8988T (cell line): ENCODE measurements at regions not wholly inside any gene's neighbourhood (a gene's known extent, or its start where the extent isn't known, plus 50 kb on each side); places are given as distances from the start of the nearest gene placed in this dataset.
"Not testable (repeated sequence)": the region's sequence is repeated elsewhere in the genome, so short reads cannot be mapped to it uniquely, and the experiment has no call there.

Experiments
- DNase-seq: peaks from one replicate; pipeline ENCODE4 v3.0.0; 2011

DNA sequence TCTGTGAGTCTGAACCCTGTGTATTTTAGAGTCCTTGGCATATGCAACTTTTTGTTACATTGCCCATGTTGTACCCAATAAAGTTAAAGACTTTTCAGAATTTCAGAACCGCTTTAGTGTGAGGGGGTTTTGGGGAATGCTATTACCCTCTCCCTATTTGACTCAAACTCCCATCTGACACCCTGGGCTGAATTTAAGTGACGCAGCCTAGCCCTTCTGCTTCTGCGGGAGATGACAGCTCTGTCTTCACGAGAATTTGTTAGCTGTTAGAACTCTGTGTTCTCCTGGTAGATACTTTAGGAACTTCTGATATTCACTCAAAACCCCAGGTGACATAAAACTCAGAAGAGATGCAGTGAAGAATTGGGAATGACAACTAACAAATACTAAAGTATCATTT is 500.6 kb upstream of the ID4 start:
- DNase-seq = no peak

DNA sequence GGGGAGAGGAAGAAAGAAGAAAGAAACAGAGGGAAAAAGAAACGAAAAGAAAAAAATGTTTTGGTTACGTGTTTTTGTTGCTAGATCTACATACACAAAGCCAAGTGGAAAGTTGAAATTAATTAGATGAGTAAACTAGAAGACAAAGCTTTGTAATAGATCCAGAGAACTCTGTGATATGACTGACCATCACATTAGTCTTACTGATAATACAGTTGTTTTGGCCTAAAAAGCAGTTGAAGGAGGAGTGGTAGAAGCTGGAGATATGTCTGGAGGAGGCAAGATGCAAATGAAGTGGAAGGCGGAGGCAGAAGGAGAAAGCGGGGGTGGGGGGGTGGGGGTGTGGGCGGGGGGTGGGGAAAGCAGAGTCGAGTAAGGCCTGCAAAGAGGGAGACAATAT is 500.1 kb upstream of the ID4 start:
- no peak for DNase-seq

DNA sequence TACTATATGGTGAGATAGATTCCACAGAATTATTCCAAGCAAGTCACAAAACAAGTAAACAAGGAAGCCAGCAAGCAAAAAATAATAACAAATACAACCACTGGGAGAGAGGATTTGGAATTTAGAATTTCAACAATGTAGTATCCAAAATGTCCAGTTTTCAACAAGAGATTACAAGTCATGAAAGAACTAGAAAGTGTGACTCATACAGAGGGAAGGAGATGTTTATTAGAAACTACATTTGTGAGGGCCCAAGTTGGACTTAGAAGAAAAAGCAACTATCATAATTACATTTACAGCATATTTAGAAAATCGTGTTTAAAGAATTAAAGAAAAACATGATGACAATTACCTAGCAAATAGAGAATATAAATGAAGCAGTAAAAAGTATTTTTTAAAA is 494.6 kb upstream of the ID4 start:
- no peak for DNase-seq

DNA sequence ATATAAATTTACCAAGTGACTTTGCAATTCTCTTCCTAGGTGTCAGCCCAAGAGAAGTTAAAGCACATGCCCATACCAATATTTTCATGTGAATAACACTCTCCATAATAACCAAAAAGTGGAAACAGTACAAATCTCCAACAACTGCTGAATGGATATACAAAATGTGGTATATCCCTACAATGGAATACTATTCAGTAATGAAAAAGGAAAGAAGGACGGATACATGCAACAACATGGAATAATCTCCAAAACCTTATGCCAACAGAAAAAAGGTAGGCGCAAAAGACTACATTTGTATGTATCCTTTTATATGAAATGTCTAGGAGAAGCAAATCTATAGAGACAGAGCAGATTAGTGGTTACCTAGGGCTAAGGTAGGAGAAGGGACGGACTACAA is 487.7 kb upstream of the ID4 start:
- DNase-seq = no peak

DNA sequence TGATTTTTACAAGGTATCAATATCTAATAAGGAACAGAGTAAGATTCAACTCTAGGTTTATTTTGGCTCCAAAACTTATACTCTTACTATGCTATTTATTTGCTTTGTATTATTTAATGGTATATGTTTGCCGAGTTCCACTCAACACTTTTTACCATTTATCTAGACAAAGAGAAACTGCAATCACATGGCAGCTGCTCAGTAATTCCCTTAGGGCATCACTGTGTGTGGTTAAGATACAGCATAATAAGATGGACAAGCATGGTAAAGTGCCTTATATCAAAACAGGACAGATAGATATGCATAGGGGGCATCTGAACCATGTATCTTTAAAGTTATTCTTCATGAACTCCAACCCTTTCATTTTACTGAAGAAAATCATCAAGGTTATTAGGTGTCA is 483.0 kb upstream of the ID4 start:
- DNase-seq = no peak

DNA sequence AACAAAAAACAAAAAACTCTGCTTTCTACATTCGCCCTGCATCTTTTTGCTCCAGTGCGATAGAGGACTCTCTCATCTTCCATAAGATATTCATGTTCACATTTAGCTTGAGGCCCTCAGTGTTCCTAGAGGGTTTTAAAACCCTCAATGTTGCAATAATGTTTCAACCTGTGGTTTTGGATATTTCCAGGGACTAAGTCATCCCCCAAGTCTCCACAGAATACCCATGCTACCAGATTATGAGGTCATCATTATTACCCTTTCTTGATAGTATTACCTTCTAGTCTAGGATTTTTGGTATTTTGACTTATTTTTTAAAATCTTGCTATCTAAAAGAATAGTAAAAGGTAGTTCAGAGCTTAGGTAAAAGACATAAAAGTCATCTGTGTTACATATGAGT is 480.5 kb upstream of the ID4 start:
- DNase-seq = no peak

DNA sequence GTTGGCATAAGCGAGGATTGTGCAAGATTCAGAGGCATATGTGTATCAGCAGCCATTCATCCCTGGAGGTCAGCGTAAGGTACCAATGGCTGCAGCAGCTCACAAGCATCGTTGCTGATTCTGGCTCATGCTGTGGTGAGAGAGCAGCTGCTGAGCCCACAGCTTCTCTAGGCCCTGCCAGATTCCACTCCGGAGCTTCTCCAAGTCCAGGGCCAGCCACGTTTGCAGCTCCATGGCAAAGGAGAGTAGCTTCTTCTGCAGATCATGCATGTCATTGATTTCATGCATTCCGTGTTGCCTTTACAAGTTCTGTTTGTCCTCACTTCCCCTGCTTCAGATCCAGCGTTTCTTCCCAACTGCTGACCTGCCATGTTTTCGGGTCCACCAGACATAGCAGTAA is 474.8 kb upstream of the ID4 start:
- no peak for DNase-seq

DNA sequence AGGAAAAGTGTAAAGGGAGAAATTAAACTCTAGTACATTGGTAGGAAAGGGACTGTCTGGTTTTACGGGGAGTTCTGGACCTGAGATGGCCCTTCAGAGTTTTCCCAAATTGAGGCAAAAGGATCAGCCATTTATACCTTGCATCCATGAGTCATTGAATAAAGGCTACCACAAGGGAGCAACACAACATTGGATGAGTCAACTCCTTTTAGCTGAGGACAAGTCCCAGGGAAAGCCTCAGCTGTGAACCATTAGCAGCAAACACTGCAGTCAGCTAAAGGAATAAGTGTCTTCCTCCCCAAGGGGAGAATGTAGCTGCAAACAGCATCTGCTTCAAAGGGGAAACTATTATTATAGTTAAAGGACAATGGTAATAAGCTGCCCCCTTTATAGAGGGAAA is 468.7 kb upstream of the ID4 start:
- no peak for DNase-seq

DNA sequence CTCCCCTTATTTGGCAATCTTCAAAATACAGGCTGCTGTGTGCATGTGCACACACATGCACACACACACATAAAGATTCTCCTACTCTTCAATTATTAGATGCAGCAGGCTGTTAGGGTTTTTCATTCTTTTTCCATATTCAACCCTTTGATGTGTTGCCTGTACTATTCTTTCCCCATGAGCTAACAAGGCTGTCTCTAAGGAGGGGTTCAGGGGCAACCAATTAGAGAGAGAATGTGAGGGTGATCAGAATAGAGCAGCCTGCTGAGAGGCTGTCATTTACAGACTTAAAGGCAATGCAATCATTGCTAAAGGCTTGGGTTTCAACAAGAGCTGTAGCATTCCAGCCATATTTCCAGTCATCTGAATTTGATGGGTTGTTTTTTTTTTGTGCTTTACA is 467.4 kb upstream of the ID4 start:
- no peak for DNase-seq

DNA sequence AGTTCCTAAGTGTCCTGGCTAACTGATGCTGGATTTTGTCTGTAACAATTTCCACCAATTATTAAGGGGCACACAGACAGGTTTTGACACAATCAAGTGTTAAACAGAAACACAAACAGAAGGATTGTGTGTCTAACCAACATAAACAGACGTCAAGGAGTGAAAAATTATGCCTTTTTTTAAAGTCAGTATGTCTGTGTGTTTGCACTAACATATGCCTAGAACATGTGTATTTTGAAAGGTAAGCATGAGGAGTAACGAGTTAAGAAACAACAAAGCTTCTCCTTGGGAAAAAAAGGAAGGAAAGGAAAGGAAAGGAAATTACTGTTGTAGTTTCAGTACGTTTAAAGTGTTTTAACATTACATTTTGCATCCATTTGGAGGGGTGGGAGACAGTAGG is 466.3 kb upstream of the ID4 start:
- DNase-seq = no peak

DNA sequence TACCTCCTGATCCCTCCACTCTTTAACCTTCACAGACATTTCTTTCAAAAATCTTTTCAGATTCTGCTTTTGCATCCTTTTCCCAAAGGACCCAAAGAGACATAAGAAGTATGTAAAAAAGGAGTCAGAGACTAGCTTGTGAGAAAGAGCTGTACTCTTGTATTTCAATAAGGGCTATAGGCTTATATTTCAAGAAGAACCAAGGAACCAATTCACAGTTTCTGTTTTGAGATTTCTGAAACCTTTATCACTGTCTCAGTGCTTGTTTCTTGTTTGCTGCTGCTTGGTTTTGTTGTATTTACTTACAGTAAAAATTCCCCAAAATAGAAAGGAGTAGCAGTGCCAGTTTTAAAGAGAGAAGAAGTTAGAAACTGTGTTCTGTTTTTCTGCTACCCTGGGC is 461.6 kb upstream of the ID4 start:
- no peak for DNase-seq

DNA sequence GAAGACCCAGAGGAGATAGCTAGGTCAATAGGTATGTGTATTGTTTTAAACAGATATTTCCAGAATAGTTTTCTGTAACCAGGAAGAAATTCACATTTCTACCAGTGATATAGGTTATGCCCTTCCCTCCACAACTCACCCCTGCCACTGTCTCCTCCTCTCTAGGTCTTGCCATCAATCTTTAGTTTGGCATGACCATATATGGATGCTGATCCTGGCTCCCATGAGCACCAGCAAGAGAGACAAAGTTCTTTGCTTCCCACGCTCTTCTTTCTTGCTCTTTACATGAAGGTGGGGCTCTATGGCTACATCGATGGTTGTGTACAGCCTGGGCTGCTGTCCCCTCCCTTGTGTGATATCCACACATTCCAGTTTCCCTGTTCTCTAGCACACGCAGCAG is 459.4 kb upstream of the ID4 start:
- no peak for DNase-seq

DNA sequence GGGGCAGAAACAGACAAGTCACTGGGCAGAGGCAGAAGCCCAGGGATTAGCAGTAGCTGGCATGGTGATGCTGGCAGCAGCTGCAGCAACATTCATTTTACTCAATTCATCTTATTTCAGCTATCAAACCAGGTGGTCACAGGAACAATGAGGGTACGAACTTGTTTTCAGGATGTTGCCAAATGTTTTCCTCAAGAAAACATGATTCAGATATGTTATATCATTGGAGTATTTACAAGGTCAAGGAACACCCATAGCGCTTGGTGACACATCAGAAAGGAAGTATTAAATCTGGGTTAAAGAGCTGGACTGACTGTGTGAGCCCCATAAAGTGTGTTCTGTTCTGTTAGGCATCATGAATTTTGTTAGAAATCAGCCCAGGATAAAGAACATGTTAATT is 456.9 kb upstream of the ID4 start:
- DNase-seq = no peak

DNA sequence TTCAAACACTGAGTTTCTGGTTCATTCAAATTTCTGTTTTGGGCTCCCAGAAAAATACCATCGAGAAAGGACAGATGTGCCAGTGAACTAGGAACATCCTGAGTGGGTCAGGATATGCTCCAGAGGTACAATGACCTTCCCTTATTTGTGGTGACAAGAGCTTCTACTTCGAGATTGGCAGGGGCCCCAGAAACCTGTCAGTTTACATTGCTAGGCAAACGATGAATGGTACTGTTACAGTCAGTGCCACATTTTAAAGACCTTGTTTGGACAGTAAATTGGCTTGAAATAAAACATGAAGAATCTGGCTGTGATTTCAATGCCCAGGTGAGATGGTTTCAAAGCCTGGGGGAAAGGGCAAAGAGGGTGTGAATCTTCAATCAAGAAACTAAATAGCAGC is 454.5 kb upstream of the ID4 start:
- DNase-seq = no peak

DNA sequence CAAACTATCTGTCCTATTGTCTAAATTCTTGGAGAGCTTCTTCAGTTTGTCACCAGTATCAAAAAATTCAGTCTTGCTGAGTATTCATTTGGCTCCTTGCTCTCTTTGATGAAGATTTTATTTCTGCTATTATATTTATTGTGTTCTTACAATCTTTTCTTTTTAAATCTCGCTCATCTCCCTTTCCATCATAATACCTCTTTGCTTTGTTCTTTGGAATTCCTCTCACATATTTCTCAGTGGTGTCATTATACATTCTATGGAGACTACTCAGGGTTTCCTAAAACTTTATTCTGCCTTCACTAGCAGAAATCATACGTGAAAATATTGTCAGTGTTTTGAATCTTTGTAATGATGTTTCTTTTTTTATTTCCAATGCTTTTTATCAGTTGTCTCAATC is 445.2 kb upstream of the ID4 start:
- no peak for DNase-seq

DNA sequence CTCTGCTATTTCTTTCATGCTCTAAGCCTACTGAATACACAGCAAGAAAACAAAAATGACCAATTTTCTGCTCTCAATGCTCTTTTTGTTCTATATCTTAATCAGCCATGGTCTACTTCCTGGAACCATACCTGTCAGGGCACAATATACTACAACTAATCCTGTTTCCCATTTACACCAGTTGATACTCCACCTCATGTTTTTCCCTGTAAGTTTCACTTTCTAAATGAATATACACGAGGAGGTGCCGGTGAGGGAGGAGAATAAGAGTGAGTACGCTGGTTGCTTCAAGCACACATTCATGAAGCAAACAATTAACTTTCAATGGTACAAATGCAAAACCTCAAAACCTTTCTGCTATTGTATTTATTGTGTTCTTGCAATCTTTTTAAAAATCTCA is 443.1 kb upstream of the ID4 start:
- no peak for DNase-seq

DNA sequence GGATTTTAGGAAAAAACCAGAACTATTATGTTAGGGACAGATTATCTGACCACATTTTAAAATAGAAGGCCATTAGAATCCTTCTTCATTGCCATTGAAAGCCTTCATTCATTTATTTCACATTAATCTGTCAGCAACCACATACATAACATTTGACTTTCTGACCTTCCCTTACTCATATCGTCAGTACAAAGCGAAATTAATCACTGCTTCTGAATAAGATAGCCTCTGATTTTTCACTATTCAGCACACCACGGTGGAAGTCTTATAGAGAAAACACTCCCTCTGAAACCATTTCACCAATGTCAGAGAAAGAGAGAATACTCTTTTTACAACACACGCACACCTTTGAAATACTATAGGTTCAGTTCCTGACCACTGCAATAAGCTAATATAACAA is 442.5 kb upstream of the ID4 start:
- no peak for DNase-seq

DNA sequence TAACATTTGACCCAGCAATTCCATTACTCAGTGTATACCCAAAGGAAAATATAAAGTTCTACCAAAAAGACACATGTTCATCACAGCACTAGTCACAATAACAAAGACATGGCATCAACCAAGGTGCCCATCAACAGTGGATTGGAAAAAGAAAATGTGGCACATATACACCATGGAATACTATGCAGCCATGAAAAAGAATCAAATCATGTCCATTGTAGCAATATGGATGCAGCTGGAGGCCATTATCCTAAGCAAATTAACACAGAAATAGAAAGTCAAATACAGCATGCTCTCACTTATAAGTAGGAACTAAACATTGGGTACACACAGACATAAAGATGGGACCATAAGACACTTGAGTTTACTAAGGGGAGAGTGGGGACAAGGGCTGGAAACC is 441.9 kb upstream of the ID4 start:
- no peak for DNase-seq

DNA sequence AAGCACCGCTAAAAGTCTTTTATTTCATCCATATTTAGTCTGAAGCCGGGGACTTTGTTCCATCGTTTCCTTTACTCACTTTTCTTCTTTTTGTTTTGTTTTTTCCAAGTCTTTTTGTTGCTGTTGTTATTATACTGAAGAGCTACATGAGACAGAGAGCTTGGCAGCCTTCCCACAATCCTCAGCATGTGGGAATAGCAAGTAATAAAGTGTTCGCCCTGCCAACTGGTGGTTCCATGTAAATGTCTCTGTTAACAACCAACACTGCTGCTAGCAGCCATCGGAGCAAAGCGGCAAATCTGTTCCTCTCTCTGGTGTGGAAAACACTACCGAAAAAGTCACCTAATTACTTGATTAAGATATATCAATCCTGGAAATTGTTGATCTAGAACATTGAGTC is 437.8 kb upstream of the ID4 start:
- DNase-seq = no peak

DNA sequence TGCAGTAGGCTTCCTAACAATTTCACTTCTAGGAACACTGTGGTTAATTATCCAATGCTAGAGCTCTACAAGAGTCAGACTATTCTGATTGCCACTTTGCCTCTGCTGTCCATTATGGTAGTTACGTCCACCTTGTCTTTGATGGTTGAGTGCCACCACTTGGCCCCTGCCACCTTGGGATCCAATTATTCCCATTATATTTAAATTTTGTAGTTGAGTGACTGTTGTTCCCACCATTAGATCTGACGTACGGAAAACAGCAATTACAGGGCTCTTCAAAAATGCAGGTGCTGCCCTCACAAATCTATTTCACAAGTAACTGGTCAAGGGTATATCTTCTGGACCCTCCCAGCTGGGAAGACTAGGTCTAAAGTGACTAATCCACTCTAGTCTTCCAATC is 432.3 kb upstream of the ID4 start:
- DNase-seq = not testable (repeated sequence)

DNA sequence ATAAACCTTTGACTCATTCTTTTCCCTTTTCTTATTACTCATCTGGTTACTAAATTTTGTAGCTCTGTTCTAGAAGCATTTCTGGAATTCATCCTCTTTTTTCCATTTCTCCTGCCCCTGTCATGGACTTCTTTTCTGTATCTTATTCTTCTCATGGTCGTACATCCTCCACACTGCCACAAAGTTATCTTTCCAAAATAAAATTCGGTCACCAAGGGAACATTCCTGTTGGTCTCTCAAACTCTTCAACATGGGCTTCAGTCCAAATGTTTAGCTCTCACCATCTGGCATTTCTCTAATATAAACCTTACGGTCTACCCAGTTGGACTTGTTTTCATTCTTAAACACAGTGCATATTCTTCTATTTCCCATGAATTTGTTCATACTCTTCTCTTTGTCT is 428.8 kb upstream of the ID4 start:
- DNase-seq = no peak

DNA sequence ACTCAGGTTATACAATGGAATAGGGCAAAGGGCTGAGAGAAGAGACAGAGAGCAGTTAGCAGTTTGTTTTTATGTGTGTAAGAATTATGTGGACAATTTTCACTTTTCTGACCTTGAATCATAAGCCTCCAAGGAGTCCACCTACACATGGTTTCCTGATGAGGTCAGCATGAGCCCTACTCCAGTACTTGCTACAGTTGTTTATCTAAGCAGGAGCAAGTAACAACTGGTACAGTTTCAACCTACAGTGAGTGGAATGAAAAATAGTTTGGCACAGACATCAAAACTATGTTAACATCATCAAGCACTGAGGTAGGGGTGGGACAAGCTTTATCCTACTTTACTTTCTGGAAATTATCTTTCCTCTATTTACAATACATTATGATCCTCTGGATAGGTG is 426.7 kb upstream of the ID4 start:
- DNase-seq = no peak

DNA sequence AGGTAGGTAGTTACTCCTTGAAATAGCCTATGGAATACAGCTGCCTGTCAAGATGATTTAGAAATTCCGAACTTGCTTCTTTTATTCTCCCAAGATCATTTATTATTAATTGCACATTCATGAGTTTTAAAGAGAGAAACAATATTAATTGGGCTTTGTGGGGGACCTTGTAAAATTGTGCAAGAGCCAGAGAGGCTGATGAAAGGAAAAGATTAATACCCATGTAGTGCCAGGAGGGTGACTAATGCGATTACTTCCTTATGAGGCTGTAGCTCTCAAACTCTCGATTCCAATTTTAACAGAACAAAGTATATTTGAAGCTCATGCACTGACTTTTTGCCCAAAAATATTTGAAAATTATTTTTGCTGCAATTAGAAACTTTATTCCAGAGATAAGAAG is 423.8 kb upstream of the ID4 start:
- DNase-seq = no peak

DNA sequence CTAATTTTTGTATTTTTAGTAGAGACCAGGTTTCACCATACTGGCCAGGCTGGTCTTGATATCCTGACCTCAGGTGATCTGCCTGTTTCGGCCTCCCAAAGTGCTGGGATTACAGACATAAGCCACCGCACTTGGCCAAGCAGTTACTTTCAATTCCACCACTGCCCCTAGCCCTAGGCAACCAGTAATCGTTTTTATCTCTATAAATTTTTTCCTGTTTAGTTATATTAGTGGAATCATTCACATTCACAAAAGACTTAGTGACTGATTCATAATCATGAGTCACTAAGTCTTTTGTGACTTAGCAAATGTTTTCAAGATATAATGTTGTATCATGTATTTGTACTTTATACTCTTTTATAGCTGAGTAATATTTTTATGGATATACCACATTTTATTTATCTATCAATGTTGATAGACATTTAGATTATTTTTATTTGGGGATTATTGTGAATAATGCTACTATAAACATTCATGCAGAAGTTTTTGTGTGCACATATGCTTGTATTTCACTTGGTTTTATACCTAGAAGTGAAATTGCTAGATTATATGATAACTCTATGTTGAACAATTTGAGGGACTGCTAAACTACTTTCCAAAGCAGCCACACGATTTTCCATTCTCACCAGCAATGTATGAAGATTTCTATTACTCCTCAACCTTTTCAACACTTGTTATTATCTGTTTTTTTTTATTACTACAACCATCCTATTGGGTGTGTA is 421.4 kb upstream of the ID4 start:
- no peak for DNase-seq

DNA sequence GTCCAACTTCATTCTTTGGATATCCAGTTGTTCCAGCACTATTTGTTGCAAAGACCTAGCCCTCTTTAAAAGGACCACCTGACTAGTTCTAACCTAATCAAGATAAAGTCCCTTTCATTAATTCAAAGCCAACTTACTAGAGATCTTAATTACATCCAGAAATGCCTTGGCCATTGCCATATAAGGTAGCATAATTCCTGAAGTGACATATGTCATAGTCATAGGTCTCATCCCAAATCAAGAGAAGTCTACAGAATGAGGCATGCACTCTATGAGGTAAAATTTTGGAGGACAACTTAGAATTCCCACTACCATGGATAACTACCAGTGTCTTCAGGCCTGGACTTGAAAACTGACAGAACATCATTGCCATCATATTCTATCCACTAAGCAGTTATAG is 420.4 kb upstream of the ID4 start:
- no peak for DNase-seq

DNA sequence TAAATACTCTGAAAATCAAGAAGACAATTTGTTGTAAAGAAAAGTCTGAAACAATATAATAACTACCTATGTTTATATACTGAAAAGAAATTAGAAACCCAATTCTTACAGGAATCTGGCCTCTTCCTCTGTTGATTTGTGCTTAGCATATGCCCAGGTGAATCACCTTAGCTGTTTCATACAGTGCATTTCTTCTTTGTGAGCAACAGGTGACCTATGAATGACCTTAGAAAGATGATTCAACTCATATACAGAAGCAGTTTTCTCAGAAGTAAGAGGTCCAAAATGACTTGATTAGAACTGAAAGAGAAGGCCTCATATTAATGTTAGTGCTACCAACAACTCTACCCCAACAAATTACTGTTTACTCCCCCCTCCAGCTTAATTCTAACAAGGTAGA is 419.5 kb upstream of the ID4 start:
- no peak for DNase-seq
